Posterior vena cava (tissue), 2 donors: ENCODE measurements at regions not wholly inside any gene's neighbourhood (a gene's known extent, or its start where the extent isn't known, plus 50 kb on each side); places are given as distances from the start of the nearest gene placed in this dataset.
"Not testable (repeated sequence)": the region's sequence is repeated elsewhere in the genome, so short reads cannot be mapped to it uniquely, and the experiment has no call there.

Source experiments
- DNase-seq: peaks from one replicate; pipeline ENCODE4 v3.0.0-alpha.2; 2020; ENCODE audit warnings: low spot score
- intact Hi-C, 2 donors: fragments of 100-400 bp; cut with DNase I; formaldehyde crosslinking; loops; one replicate each; pipeline versions ENCODE4 v1.14.1 to v1.14.2; 2022 to 2023
- donor health status: DM: yes; HTN: yes; CAD: no.
- donor health status: DM: yes; HTN: yes; CAD: no.

- DNase-seq, intact Hi-C loops: not testable (repeated sequence)
Measured at GRCh38 chr1:68923475-68924088, 426.7 kb upstream of the DEPDC1 start.

- intact Hi-C loops: no loop called here
- no peak for DNase-seq
Measured at GRCh38 chr1:68930101-68930500, 433.2 kb upstream of the DEPDC1 start.

- intact Hi-C loops: no loop called here
- no peak for DNase-seq
Measured at GRCh38 chr1:68936530-68936929, 439.6 kb upstream of the DEPDC1 start.

- intact Hi-C loops: no loop called here
- no peak for DNase-seq
Measured at GRCh38 chr1:68938051-68938666, 441.3 kb upstream of the DEPDC1 start.

GRCh38 chr1:68950036-68950435, 453.2 kb upstream of the DEPDC1 start:
- DNase-seq: no peak
- intact Hi-C loops: no loop called here

- intact Hi-C loops: no loop called here
- no peak for DNase-seq
Measured at GRCh38 chr1:68953311-68953710, 456.4 kb upstream of the DEPDC1 start.

GRCh38 chr1:68954841-68955240, 458.0 kb upstream of the DEPDC1 start:
- intact Hi-C loops: no loop called here
- no peak for DNase-seq

- no peak for DNase-seq
- intact Hi-C loops: no loop called here
Measured at GRCh38 chr1:68955424-68955823, 458.5 kb upstream of the DEPDC1 start.

GRCh38 chr1:68958958-68959357, 462.1 kb upstream of the DEPDC1 start:
- no peak for DNase-seq
- intact Hi-C loops: no loop called here

- no peak for DNase-seq
- intact Hi-C loops: no loop called here
Measured at GRCh38 chr1:68959461-68960030, 462.7 kb upstream of the DEPDC1 start.

GRCh38 chr1:68961143-68961542, 464.3 kb upstream of the DEPDC1 start:
- no peak for DNase-seq

GRCh38 chr1:68963353-68963752, 466.5 kb upstream of the DEPDC1 start:
- intact Hi-C loops: no loop called here
- DNase-seq: no peak

More at GRCh38 chr1:68961143-68961542, 464.3 kb upstream of the DEPDC1 start:
- intact Hi-C loops: no loop called here

- DNase-seq: no peak
- intact Hi-C loops: no loop called here
Measured at GRCh38 chr1:68969441-68969840, 472.6 kb upstream of the DEPDC1 start.

- DNase-seq: no peak
- intact Hi-C loops: no loop called here
Measured at GRCh38 chr1:68970571-68970970, 473.7 kb upstream of the DEPDC1 start.

- no peak for DNase-seq
- intact Hi-C loops: no loop called here
Measured at GRCh38 chr1:68973459-68974244, 476.8 kb upstream of the DEPDC1 start.

GRCh38 chr1:68974447-68974846, 477.6 kb upstream of the DEPDC1 start:
- DNase-seq: no peak
- intact Hi-C loops: no loop called here

GRCh38 chr1:68975212-68975933, 478.5 kb upstream of the DEPDC1 start:
- intact Hi-C loops: no loop called here
- no peak for DNase-seq

GRCh38 chr1:68976916-68977610, 480.2 kb upstream of the DEPDC1 start:
- intact Hi-C loops: no loop called here
- DNase-seq: no peak

- intact Hi-C loops: no loop called here
Measured at GRCh38 chr1:68979891-68980290, 483.0 kb upstream of the DEPDC1 start.

More at GRCh38 chr1:68979891-68980290, 483.0 kb upstream of the DEPDC1 start:
- no peak for DNase-seq
